Endodermal cell (in vitro differentiated cells): ENCODE measurements at regions not wholly inside any gene's neighbourhood (a gene's known extent, or its start where the extent isn't known, plus 50 kb on each side); places are given as distances from the start of the nearest gene placed in this dataset.

Source experiments
- DNase-seq: peaks from one replicate; pipeline ENCODE4 v3.0.0-alpha.2; 2017
- H3K27ac ChIP-seq: 2 replicates; pipeline ENCODE4 v1.5.1; 2013; ENCODE audit warnings: mild to moderate bottlenecking, low read depth, low read length, moderate library complexity
- H3K27me3 ChIP-seq: 2 replicates; pipeline ENCODE4 v1.6.1; 2013; ENCODE audit warnings: mild to moderate bottlenecking, low read length, moderate library complexity; ENCODE audit not compliant: insufficient read depth, control insufficient read depth, poor library complexity, severe bottlenecking
- H3K36me3 ChIP-seq: 2 replicates; pipeline ENCODE4 v1.7.0; 2013; ENCODE audit warnings: mild to moderate bottlenecking, low read length, moderate library complexity; ENCODE audit not compliant: control insufficient read depth, insufficient read depth
- H3K4me1 ChIP-seq: one replicate; pipeline ENCODE4 v1.7.0; 2013; ENCODE audit warnings: low read length; ENCODE audit not compliant: control insufficient read depth, insufficient read depth
- H3K4me3 ChIP-seq: 2 replicates; pipeline ENCODE4 v1.5.1; 2013; ENCODE audit warnings: mild to moderate bottlenecking, low read length, moderate library complexity
- H3K9ac ChIP-seq: 2 replicates; pipeline ENCODE4 v1.6.1; 2013; ENCODE audit warnings: mild to moderate bottlenecking, low read length, moderate library complexity; ENCODE audit not compliant: poor library complexity, severe bottlenecking; ENCODE audit errors: extremely low read depth
- H3K9me3 ChIP-seq: 2 replicates; pipeline ENCODE4 v1.6.1; 2013; ENCODE audit warnings: mild to moderate bottlenecking, low read length, moderate library complexity; ENCODE audit not compliant: control insufficient read depth
- H3K27ac Mint-ChIP-seq: 2 replicates; pipeline ENCODE4 v1.8.0; 2020; ENCODE audit warnings: mixed read lengths
- H3K27me3 Mint-ChIP-seq: 2 replicates; pipeline ENCODE4 v1.8.0; 2021; ENCODE audit warnings: mild to moderate bottlenecking, mixed read lengths; ENCODE audit not compliant: insufficient read depth
- H3K36me3 Mint-ChIP-seq: 2 replicates; pipeline ENCODE4 v1.8.0; 2020; ENCODE audit warnings: low read depth, mixed read lengths
- H3K4me1 Mint-ChIP-seq: 2 replicates; pipeline ENCODE4 v1.8.0; 2020; ENCODE audit warnings: mixed read lengths
- H3K4me3 Mint-ChIP-seq: 2 replicates; pipeline ENCODE4 v1.8.0; 2020; ENCODE audit warnings: mild to moderate bottlenecking, moderate library complexity, mixed read lengths
- H3K9me3 Mint-ChIP-seq: 2 replicates; pipeline ENCODE4 v1.8.0; 2020; ENCODE audit warnings: mild to moderate bottlenecking, mixed read lengths
- WGBS, 2 experiments: methylation state at CpG; one replicate each; pipeline versions ENCODE4 v1.1.5 to v1.1.7; 2013; ENCODE audit warnings: missing lambda C conversion rate in 2 of 2, mixed read lengths in 1 of 2; ENCODE audit not compliant: insufficient coverage in 1 of 2, insufficient read length in 1 of 2; 5-methylcytosine and 5-hydroxymethylcytosine counted together
- TF ChIP-seq, protein P1 (sequence below): fragments of 200-600 bp; sonication (generic); conservative IDR thresholded peaks from 2 replicates; pipeline ENCODE4 v1.5.0; 2021; ENCODE audit warnings: antibody characterized with exemption, mild to moderate bottlenecking

DNA sequence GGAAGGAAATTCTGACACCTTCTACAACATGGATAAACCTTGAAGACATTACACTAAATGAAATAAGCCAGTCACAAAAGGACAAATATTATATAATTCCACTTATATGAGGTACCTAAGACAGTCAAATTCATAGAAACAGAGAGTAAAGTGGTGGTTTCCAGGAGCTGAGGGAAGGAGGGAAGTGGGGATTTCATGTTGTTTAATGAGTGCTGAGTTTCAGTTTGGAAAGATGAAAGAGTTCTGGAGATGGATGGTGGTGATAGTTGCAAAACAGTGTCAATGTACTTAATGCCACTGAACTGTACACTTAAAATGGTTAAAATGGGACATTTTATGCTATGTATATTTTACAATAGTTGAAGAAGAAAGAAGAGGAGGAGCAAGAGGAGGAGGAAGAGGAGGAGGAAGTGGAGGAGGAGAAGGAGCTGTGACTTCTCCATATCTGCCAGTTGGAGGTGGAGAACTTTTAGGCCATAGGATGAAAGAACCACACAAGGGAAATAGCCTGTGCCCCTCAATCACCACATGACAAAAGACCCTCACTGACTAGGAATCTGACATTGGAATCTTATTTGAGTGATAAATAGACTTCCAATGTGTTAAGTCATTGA, 55.3 kb upstream of the LGALSL start:
- H3K9ac ChIP-seq = no peak overlapping the region
- Mint-ChIP-seq H3K9me3 (no peaks in the 10 kb centered on the region), H3K4me1 (peaks cover 40% of the 10 kb centered on the region), H3K36me3 (no peaks in the 10 kb centered on the region), H3K27ac (no peak overlapping the region), H3K27me3 (peaks cover 18% of the 10 kb centered on the region), H3K4me3 (no peak overlapping the region)
- peaks cover 22% of the 10 kb centered on the region for H3K4me1 ChIP-seq
- no peak for DNase-seq
- TF ChIP-seq, protein P1, sequence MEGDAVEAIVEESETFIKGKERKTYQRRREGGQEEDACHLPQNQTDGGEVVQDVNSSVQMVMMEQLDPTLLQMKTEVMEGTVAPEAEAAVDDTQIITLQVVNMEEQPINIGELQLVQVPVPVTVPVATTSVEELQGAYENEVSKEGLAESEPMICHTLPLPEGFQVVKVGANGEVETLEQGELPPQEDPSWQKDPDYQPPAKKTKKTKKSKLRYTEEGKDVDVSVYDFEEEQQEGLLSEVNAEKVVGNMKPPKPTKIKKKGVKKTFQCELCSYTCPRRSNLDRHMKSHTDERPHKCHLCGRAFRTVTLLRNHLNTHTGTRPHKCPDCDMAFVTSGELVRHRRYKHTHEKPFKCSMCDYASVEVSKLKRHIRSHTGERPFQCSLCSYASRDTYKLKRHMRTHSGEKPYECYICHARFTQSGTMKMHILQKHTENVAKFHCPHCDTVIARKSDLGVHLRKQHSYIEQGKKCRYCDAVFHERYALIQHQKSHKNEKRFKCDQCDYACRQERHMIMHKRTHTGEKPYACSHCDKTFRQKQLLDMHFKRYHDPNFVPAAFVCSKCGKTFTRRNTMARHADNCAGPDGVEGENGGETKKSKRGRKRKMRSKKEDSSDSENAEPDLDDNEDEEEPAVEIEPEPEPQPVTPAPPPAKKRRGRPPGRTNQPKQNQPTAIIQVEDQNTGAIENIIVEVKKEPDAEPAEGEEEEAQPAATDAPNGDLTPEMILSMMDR = no peak
- H3K9me3 ChIP-seq = no peaks in the 10 kb centered on the region
- no peaks in the 10 kb centered on the region for H3K27me3 ChIP-seq
- no peaks in the 10 kb centered on the region for H3K36me3 ChIP-seq
- H3K4me3 ChIP-seq = no peak overlapping the region
- H3K27ac ChIP-seq = no peak overlapping the region

GRCh38 chr2:64399521-64399920, 54.4 kb upstream of the LGALSL start:
- H3K4me3 ChIP-seq = no peak overlapping the region
- TF ChIP-seq, protein P1 = no peak
- peaks cover 49% of the 10 kb centered on the region for H3K4me1 Mint-ChIP-seq
- H3K27ac Mint-ChIP-seq = no peak overlapping the region
- no peaks in the 10 kb centered on the region for H3K36me3 ChIP-seq
- H3K9me3 ChIP-seq = no peaks in the 10 kb centered on the region
- no peak overlapping the region for H3K27ac ChIP-seq
- H3K9me3 Mint-ChIP-seq = no peaks in the 10 kb centered on the region
- no peak overlapping the region for H3K4me3 Mint-ChIP-seq
- H3K4me1 ChIP-seq = peaks cover 30% of the 10 kb centered on the region
- peaks cover 18% of the 10 kb centered on the region for H3K27me3 Mint-ChIP-seq
- no peak overlapping the region for H3K9ac ChIP-seq
- no peaks in the 10 kb centered on the region for H3K36me3 Mint-ChIP-seq
- no peak for DNase-seq
- 91 to 92% methylated on average over 1 to 2 of the region's 2 CpGs for WGBS, 2 experiments
- no peaks in the 10 kb centered on the region for H3K27me3 ChIP-seq

- no peak overlapping the region for H3K27ac Mint-ChIP-seq
Observed at GRCh38 chr2:64400105-64400728, 53.7 kb upstream of the LGALSL start.

More at GRCh38 chr2:64400105-64400728, 53.7 kb upstream of the LGALSL start:
- no peak overlapping the region for H3K9ac ChIP-seq
- H3K27me3 Mint-ChIP-seq = peaks cover 16% of the 10 kb centered on the region
- no peak overlapping the region for H3K4me3 ChIP-seq
- DNase-seq = no peak
- no peaks in the 10 kb centered on the region for H3K9me3 Mint-ChIP-seq
- 77 to 85% methylated on average over 4 of the region's 4 CpGs for WGBS, 2 experiments
- no peaks in the 10 kb centered on the region for H3K9me3 ChIP-seq
- peaks cover 53% of the 10 kb centered on the region for H3K4me1 Mint-ChIP-seq
- no peak overlapping the region for H3K4me3 Mint-ChIP-seq
- H3K36me3 Mint-ChIP-seq = no peaks in the 10 kb centered on the region
- TF ChIP-seq, protein P1 = no peak
- no peaks in the 10 kb centered on the region for H3K36me3 ChIP-seq
- no peaks in the 10 kb centered on the region for H3K27me3 ChIP-seq
- peaks cover 31% of the 10 kb centered on the region for H3K4me1 ChIP-seq
- no peak overlapping the region for H3K27ac ChIP-seq
